ENCODE measurements at regions not wholly inside any gene's neighbourhood (a gene's known extent, or its start where the extent isn't known, plus 50 kb on each side); places are given as distances from the start of the nearest gene placed in this dataset.

- no peaks in the 10 kb centered on the region for H3K9me3 Mint-ChIP-seq
Measured at GRCh38 chr4:15235135-15235534, 192.7 kb upstream of the C1QTNF7 start.

DNA sequence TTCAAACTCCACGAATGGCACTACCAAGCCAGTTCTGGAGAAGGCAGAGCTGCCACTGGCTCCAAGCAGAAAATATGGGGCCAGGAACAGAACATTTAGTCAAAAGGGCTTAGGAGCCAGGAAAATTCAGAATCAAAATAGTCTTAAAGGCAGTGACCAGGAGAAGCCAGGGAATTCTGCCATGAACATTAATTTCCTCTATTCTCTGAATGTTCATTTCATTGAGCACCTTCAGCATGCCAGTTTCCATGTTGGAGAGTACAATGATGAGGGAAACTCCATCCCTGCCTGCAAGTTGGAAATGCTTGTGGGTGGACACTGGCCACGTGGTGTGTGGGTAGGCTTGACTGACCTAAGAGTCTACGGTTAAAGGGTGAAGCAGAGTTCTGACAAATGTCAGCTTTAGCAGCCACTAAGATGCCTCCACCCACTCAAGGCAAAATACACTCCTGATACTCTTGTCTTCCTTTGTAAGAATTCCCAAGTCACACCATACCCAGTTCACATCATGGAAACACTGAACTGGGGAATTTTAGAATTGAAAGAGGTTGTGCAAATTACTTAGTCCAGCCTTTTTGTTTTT, 190.1 kb upstream of the C1QTNF7 start:
- no peaks in the 10 kb centered on the region for H3K27me3 Mint-ChIP-seq (ENCODE audit: low read depth)
- H3K4me3 Mint-ChIP-seq (ENCODE audit: low read depth): no peak overlapping the region
- no peaks in the 10 kb centered on the region for H3K36me3 Mint-ChIP-seq (ENCODE audit: low read depth)
- peaks cover 34% of the 10 kb centered on the region for H3K4me1 Mint-ChIP-seq (ENCODE audit: low read depth)
- no peaks in the 10 kb centered on the region for H3K9me3 Mint-ChIP-seq
- intact Hi-C loops (cut with micrococcal nuclease): loop anchor here (1.0 to 10.0 kb wide), 4 partner anchors 159 to 1583 kb away; no protein-coding TSS in a partner anchor
- DNase-seq (ENCODE audit: low spot score): no peak
- no peak overlapping the region for H3K27ac Mint-ChIP-seq

More at GRCh38 chr4:15235135-15235534, 192.7 kb upstream of the C1QTNF7 start:
- H3K4me1 Mint-ChIP-seq (ENCODE audit: low read depth): peaks cover 42% of the 10 kb centered on the region
- no peak for DNase-seq (ENCODE audit: low spot score)
- H3K36me3 Mint-ChIP-seq (ENCODE audit: low read depth): no peaks in the 10 kb centered on the region
- H3K4me3 Mint-ChIP-seq (ENCODE audit: low read depth): no peak overlapping the region
- intact Hi-C loops (cut with micrococcal nuclease): loop anchor here (5.0 to 10.0 kb wide), 2 partner anchors 722 to 1580 kb away; no protein-coding TSS in a partner anchor
- H3K27ac Mint-ChIP-seq: no peak overlapping the region
- H3K27me3 Mint-ChIP-seq (ENCODE audit: low read depth): no peaks in the 10 kb centered on the region

- Mint-ChIP-seq H3K36me3 (ENCODE audit: low read depth) (no peaks in the 10 kb centered on the region), H3K27me3 (ENCODE audit: low read depth) (no peaks in the 10 kb centered on the region), H3K4me1 (ENCODE audit: low read depth) (peaks cover 24% of the 10 kb centered on the region), H3K4me3 (ENCODE audit: low read depth) (no peak overlapping the region), H3K9me3 (no peaks in the 10 kb centered on the region), H3K27ac (no peak overlapping the region)
- intact Hi-C loops (cut with micrococcal nuclease): loop anchor here (1.0 to 10.0 kb wide), 4 partner anchors 158 to 1584 kb away; no protein-coding TSS in a partner anchor
- no peak for DNase-seq (ENCODE audit: low spot score)
Measured at GRCh38 chr4:15238720-15239119, 189.1 kb upstream of the C1QTNF7 start.

- Mint-ChIP-seq H3K27me3 (ENCODE audit: low read depth) (no peaks in the 10 kb centered on the region), H3K4me1 (ENCODE audit: low read depth) (peaks cover 16% of the 10 kb centered on the region), H3K9me3 (no peaks in the 10 kb centered on the region), H3K27ac (no peak overlapping the region), H3K36me3 (ENCODE audit: low read depth) (no peaks in the 10 kb centered on the region), H3K4me3 (ENCODE audit: low read depth) (no peak overlapping the region)
- intact Hi-C loops (cut with micrococcal nuclease): loop anchor here (2.0 to 10.0 kb wide), 3 partner anchors 411 to 1585 kb away; no protein-coding TSS in a partner anchor
- no peak for DNase-seq (ENCODE audit: low spot score)
Measured at GRCh38 chr4:15239866-15240265, 188.0 kb upstream of the C1QTNF7 start.

GRCh38 chr4:15240764-15241163, 187.1 kb upstream of the C1QTNF7 start:
- H3K36me3 Mint-ChIP-seq (ENCODE audit: low read depth): no peaks in the 10 kb centered on the region
- H3K27me3 Mint-ChIP-seq (ENCODE audit: low read depth): no peaks in the 10 kb centered on the region
- DNase-seq (ENCODE audit: low spot score): no peak
- H3K4me1 Mint-ChIP-seq (ENCODE audit: low read depth): peaks cover 20% of the 10 kb centered on the region
- no peak overlapping the region for H3K4me3 Mint-ChIP-seq (ENCODE audit: low read depth)
- intact Hi-C loops (cut with micrococcal nuclease): loop anchor here (2.0 kb wide), 1 partner anchor 410 kb away; no protein-coding TSS in a partner anchor
- H3K9me3 Mint-ChIP-seq: no peaks in the 10 kb centered on the region
- no peak overlapping the region for H3K27ac Mint-ChIP-seq

- H3K4me3 Mint-ChIP-seq (ENCODE audit: low read depth): no peak overlapping the region
- DNase-seq (ENCODE audit: low spot score): no peak
- H3K9me3 Mint-ChIP-seq: no peaks in the 10 kb centered on the region
- H3K27ac Mint-ChIP-seq: no peak overlapping the region
- peaks cover 2% of the 10 kb centered on the region for H3K27me3 Mint-ChIP-seq (ENCODE audit: low read depth)
- intact Hi-C loops (cut with micrococcal nuclease): no loop called here
- H3K4me1 Mint-ChIP-seq (ENCODE audit: low read depth): peaks cover 18% of the 10 kb centered on the region
- no peaks in the 10 kb centered on the region for H3K36me3 Mint-ChIP-seq (ENCODE audit: low read depth)
Measured at GRCh38 chr4:15242021-15242420, 185.8 kb upstream of the C1QTNF7 start.

GRCh38 chr4:15244354-15244753, 183.5 kb upstream of the C1QTNF7 start:
- DNase-seq (ENCODE audit: low spot score): no peak
- intact Hi-C loops (cut with micrococcal nuclease): no loop called here
- Mint-ChIP-seq H3K4me1 (ENCODE audit: low read depth) (peaks cover 8% of the 10 kb centered on the region), H3K36me3 (ENCODE audit: low read depth) (no peaks in the 10 kb centered on the region), H3K9me3 (no peaks in the 10 kb centered on the region), H3K4me3 (ENCODE audit: low read depth) (no peak overlapping the region), H3K27ac (no peak overlapping the region), H3K27me3 (ENCODE audit: low read depth) (peaks cover 3% of the 10 kb centered on the region)

DNA sequence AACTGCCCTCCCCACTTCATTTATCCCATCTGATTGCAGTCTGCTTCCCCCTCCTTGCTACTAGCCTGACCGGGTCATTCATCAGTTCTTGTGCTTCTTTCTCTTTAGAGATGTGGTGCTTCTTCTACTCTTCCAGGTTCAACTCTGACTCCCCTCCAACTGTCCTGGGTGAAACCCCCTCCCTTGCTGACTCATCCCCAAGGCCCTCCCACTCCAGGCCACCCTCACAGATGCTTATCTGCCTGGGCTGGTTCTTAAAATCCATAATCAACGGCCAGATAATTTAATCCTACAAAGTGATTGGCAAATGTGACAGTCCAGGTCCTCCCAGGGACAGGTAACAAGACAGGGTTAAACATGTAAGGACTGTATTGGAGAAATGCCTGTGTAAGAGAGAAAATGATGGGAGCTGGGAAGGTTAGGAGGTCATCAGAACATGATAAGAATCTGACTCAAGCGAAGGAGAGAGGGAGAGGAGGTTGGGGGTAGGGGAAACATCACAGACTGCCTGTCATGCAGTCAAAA, 182.8 kb upstream of the C1QTNF7 start:
- H3K27ac Mint-ChIP-seq: no peak overlapping the region
- intact Hi-C loops (cut with micrococcal nuclease): no loop called here
- H3K4me1 Mint-ChIP-seq (ENCODE audit: low read depth): peaks cover 8% of the 10 kb centered on the region
- no peaks in the 10 kb centered on the region for H3K36me3 Mint-ChIP-seq (ENCODE audit: low read depth)
- DNase-seq (ENCODE audit: low spot score): no peak
- peaks cover 3% of the 10 kb centered on the region for H3K27me3 Mint-ChIP-seq (ENCODE audit: low read depth)
- H3K4me3 Mint-ChIP-seq (ENCODE audit: low read depth): no peak overlapping the region
- no peaks in the 10 kb centered on the region for H3K9me3 Mint-ChIP-seq

GRCh38 chr4:15250021-15250441, 177.8 kb upstream of the C1QTNF7 start:
- H3K4me1 Mint-ChIP-seq (ENCODE audit: low read depth): peaks cover 4% of the 10 kb centered on the region
- intact Hi-C loops (cut with micrococcal nuclease): no loop called here
- DNase-seq (ENCODE audit: low spot score): no peak
- H3K9me3 Mint-ChIP-seq: no peaks in the 10 kb centered on the region
- no peaks in the 10 kb centered on the region for H3K36me3 Mint-ChIP-seq (ENCODE audit: low read depth)
- peaks cover 3% of the 10 kb centered on the region for H3K27me3 Mint-ChIP-seq (ENCODE audit: low read depth)
- no peak overlapping the region for H3K27ac Mint-ChIP-seq
- H3K4me3 Mint-ChIP-seq (ENCODE audit: low read depth): no peak overlapping the region

GRCh38 chr4:15253349-15253748, 174.5 kb upstream of the C1QTNF7 start:
- peaks cover 16% of the 10 kb centered on the region for H3K27me3 Mint-ChIP-seq (ENCODE audit: low read depth)
- intact Hi-C loops (cut with micrococcal nuclease): no loop called here
- no peak overlapping the region for H3K27ac Mint-ChIP-seq
- no peaks in the 10 kb centered on the region for H3K9me3 Mint-ChIP-seq
- no peak overlapping the region for H3K4me3 Mint-ChIP-seq (ENCODE audit: low read depth)
- no peaks in the 10 kb centered on the region for H3K36me3 Mint-ChIP-seq (ENCODE audit: low read depth)
- no peak for DNase-seq (ENCODE audit: low spot score)
- peaks cover 1% of the 10 kb centered on the region for H3K4me1 Mint-ChIP-seq (ENCODE audit: low read depth)

DNA sequence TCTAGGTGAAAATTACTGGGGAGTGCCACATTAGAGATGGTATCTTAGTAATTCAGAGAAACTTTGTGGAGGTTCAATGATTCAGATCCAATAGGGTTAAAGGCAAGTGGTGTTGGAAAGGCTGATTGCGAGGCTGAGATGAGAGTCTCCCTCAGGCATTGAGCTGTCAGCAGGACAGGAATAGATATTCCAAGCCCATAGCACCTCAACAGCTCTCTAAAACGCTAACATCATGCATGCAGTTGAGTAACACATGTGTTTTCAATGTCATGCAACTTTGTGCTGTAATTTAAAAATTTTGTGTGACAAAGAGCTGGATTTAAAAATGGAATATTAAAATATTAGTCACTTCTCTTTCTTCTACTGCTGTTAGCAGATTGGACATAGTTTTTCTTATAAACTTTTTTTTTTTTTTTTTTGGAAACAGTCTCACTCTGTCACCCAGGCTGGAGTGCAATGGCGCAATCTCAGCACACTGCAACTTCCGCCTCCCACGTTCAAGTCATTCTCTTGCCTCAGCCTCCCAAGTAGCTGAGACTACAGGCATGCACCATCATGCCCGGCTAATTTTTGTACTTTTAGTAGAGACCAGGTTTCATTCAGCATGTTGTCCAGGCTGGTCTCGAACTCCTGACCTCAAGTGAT, 173.5 kb upstream of the C1QTNF7 start:
- Mint-ChIP-seq H3K36me3 (ENCODE audit: low read depth) (no peaks in the 10 kb centered on the region), H3K27ac (no peak overlapping the region), H3K4me1 (ENCODE audit: low read depth) (peaks cover 1% of the 10 kb centered on the region), H3K4me3 (ENCODE audit: low read depth) (no peak overlapping the region), H3K9me3 (no peaks in the 10 kb centered on the region), H3K27me3 (ENCODE audit: low read depth) (peaks cover 17% of the 10 kb centered on the region)
- DNase-seq (ENCODE audit: low spot score): no peak
- intact Hi-C loops (cut with micrococcal nuclease): no loop called here

DNA sequence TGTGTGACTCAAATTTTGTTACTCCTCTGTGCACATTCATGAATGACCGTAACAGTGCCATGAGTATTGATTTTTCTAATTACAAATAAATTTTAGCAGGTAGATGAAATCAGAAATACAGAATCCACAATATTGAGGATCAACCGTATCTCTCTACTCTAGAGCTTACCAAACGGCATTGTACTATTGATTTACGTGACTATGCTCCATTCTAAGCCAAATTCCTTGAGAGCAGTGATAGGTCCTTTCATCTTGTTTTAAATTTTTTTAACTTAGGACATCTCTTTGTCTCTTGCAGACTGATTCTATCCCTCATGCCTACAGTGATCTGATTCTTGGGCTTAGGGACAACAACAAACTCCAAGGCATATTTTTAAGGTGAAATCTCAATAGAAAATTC, 172.3 kb upstream of the C1QTNF7 start:
- peaks cover 21% of the 10 kb centered on the region for H3K27me3 Mint-ChIP-seq (ENCODE audit: low read depth)
- H3K27ac Mint-ChIP-seq: no peak overlapping the region
- intact Hi-C loops (cut with micrococcal nuclease): no loop called here
- H3K4me1 Mint-ChIP-seq (ENCODE audit: low read depth): peaks cover 1% of the 10 kb centered on the region
- H3K4me3 Mint-ChIP-seq (ENCODE audit: low read depth): no peak overlapping the region
- DNase-seq (ENCODE audit: low spot score): no peak
- H3K9me3 Mint-ChIP-seq: no peaks in the 10 kb centered on the region
- H3K36me3 Mint-ChIP-seq (ENCODE audit: low read depth): no peaks in the 10 kb centered on the region

- Mint-ChIP-seq H3K4me3 (ENCODE audit: low read depth) (no peak overlapping the region), H3K4me1 (ENCODE audit: low read depth) (no peaks in the 10 kb centered on the region), H3K27ac (no peak overlapping the region), H3K36me3 (ENCODE audit: low read depth) (no peaks in the 10 kb centered on the region), H3K27me3 (ENCODE audit: low read depth) (peaks cover 25% of the 10 kb centered on the region), H3K9me3 (no peaks in the 10 kb centered on the region)
- intact Hi-C loops (cut with micrococcal nuclease): no loop called here
- no peak for DNase-seq (ENCODE audit: low spot score)
Measured at GRCh38 chr4:15260758-15261157, 167.1 kb upstream of the C1QTNF7 start.

Measured in activated T-helper 2 cell treated with anti-CD3 and anti-CD28 coated beads, Interferon-gamma antibody, Interleukin-2, Interleukin-4, amounts not matched to agents 10 μg/mL and 5 μg/mL and 100 μg/mL, durations not matched to agents 14 hours and 24 hours and 36 hours (primary cell).